HepG2 (cell line): ENCODE measurements at regions not wholly inside any gene's neighbourhood (a gene's known extent, or its start where the extent isn't known, plus 50 kb on each side); places are given as distances from the start of the nearest gene placed in this dataset.

ENCODE experiments used
- ATAC-seq: fragments of 200-7000 bp; cut with Tn5 transposase; 3 replicates; pipeline ENCODE4 v1.9.1; 2020; ENCODE audit warnings: mild to moderate bottlenecking, moderate library complexity
- BruUV-seq: library from RNA; stranded (reverse); fragments of 400-500 nt; replicated peaks from 2 replicates; lab custom pipeline; 2021; lab: Mats Ljungman, UMichigan
- CTCF ChIA-PET: fragments of 300-600 bp; formaldehyde crosslinking; extraction: SDS; loops from one replicate; lab custom pipeline; 2021; ENCODE audit warnings: low total read pairs, inconsistent platforms, low intra/inter-chr PET ratio; lab: Yijun Ruan, JAX
- POLR2A ChIA-PET: fragments of 350-600 bp; sonication (Branson Sonifier 250); formaldehyde crosslinking; loops from one replicate; lab custom pipeline; 2020; ENCODE audit warnings: antibody characterized with exemption, inconsistent platforms; lab: Yijun Ruan, JAX
- DNase-seq: peaks from one replicate; pipeline ENCODE4 v3.0.0-alpha.2; 2015; ENCODE audit warnings: low spot score
- FAIRE-seq: peaks from 3 replicates; lab custom pipeline; 2011; peaks lifted over from hg19 to GRCh38; lab: Jason Lieb, UNC
- H2AFZ ChIP-seq: one replicate; pipeline ENCODE4 v1.6.1; 2011; ENCODE audit warnings: low read length, inconsistent platforms
- H3K27ac ChIP-seq: fragments of 300-600 bp; 3 replicates; pipeline ENCODE4 v1.8.0; 2011; ENCODE audit warnings: mixed run types, mild to moderate bottlenecking, mixed read lengths, low read length, inconsistent platforms; ENCODE audit not compliant: insufficient read depth; ENCODE audit errors: extremely low read length
- H3K27me3 ChIP-seq, 2 experiments: fragments of 200-600 bp in 1 of 2; 2 replicates in 1 of 2; 3 replicates in 1 of 2; pipeline versions ENCODE4 v1.6.0 to v1.8.0; 2011; ENCODE audit warnings: low read length in 2 of 2, mild to moderate bottlenecking in 2 of 2, moderate library complexity in 2 of 2, inconsistent platforms in 1 of 2; ENCODE audit not compliant: insufficient read depth in 2 of 2, control insufficient read depth in 1 of 2
- H3K36me3 ChIP-seq, 2 experiments: fragments of 200-600 bp in 1 of 2; replicated peaks in 1 of 2; 2 replicates in 1 of 2; 3 replicates in 1 of 2; pipeline versions ENCODE4 v1.5.1 to v1.8.0; 2011; ENCODE audit warnings: low read length in 2 of 2, inconsistent platforms in 1 of 2; ENCODE audit not compliant: insufficient read depth in 2 of 2, control insufficient read depth in 1 of 2
- H3K4me1 ChIP-seq: 2 replicates; pipeline ENCODE4 v1.5.1; 2012; ENCODE audit warnings: low read length, inconsistent platforms; ENCODE audit not compliant: insufficient read depth
- H3K4me2 ChIP-seq: 2 replicates; pipeline ENCODE4 v1.6.0; 2011; ENCODE audit warnings: low read depth, low read length, inconsistent platforms
- H3K4me3 ChIP-seq, 3 experiments: fragments of 200-600 bp in 1 of 3; sonication (generic), shearing (Covaris generic) in 1 of 3; replicated peaks in 1 of 3; 2 replicates each; pipeline ENCODE4 v1.5.1; 2011 to 2016; ENCODE audit warnings: low read length in 3 of 3, inconsistent platforms in 2 of 3, low read depth in 2 of 3, mild to moderate bottlenecking in 2 of 3, control low read depth in 1 of 3, mixed read lengths in 1 of 3; ENCODE audit not compliant: insufficient read depth in 1 of 3
- H3K79me2 ChIP-seq: one replicate; pipeline ENCODE4 v1.6.1; 2011; ENCODE audit warnings: low read length, inconsistent platforms; ENCODE audit not compliant: insufficient read depth
- H3K9ac ChIP-seq: 2 replicates; pipeline ENCODE4 v1.6.0; 2011; ENCODE audit warnings: mild to moderate bottlenecking, low read depth, low read length, inconsistent platforms; ENCODE audit not compliant: insufficient read depth
- H3K9me3 ChIP-seq: 2 replicates; pipeline ENCODE4 v1.5.1; 2012; ENCODE audit warnings: mild to moderate bottlenecking, low read length
- H4K20me1 ChIP-seq: 2 replicates; pipeline ENCODE4 v1.6.0; 2011; ENCODE audit warnings: inconsistent platforms, mild to moderate bottlenecking, low read length, moderate library complexity; ENCODE audit not compliant: insufficient read depth
- CEBPB ChIP-seq: IDR thresholded peaks from 2 replicates; pipeline ENCODE4 v1.6.1; 2011; ENCODE audit warnings: low read depth, low read length, improper control_type of control experiment, borderline replicate concordance
- IKZF5 ChIP-seq: IDR thresholded peaks from 2 replicates; pipeline ENCODE4 v1.6.1; 2018; ENCODE audit warnings: missing genetic modification reagents, mild to moderate bottlenecking, missing compliant biosample characterization
- MAZ ChIP-seq, 2 experiments: sonication (generic) in 1 of 2; formaldehyde crosslinking in 1 of 2; IDR thresholded peaks; 2 replicates each; pipeline versions ENCODE4 v1.5.0 to v1.6.1; 2012 to 2020; ENCODE audit warnings: low read depth in 2 of 2, mild to moderate bottlenecking in 2 of 2, borderline replicate concordance in 1 of 2, improper control_type of control experiment in 1 of 2, low read length in 1 of 2, missing genetic modification reagents in 1 of 2, moderate library complexity in 1 of 2
- NR2C2 ChIP-seq: sonication (generic); formaldehyde crosslinking; IDR thresholded peaks from 2 replicates; pipeline ENCODE4 v1.4.0; 2020; ENCODE audit warnings: missing genetic modification reagents, mild to moderate bottlenecking, moderate library complexity, borderline replicate concordance
- PRDM15 ChIP-seq: sonication (generic); formaldehyde crosslinking; IDR thresholded peaks from 2 replicates; pipeline ENCODE4 v1.4.0; 2020; ENCODE audit warnings: missing genetic modification reagents
- XBP1 ChIP-seq: sonication (generic); formaldehyde crosslinking; IDR thresholded peaks from 2 replicates; pipeline ENCODE4 v1.5.0; 2020; ENCODE audit warnings: missing genetic modification reagents
- ZBTB20 ChIP-seq: sonication (generic); formaldehyde crosslinking; IDR thresholded peaks from 2 replicates; pipeline ENCODE4 v1.8.1; 2023; ENCODE audit warnings: missing genetic modification reagents, low read depth, mild to moderate bottlenecking, borderline replicate concordance
- ZNF780A ChIP-seq: sonication (generic); formaldehyde crosslinking; IDR thresholded peaks from 2 replicates; pipeline ENCODE4 v1.8.0; 2022; ENCODE audit warnings: mild to moderate bottlenecking, missing genetic modification reagents, moderate library complexity
- WGBS: methylation state at CpG from one replicate; pipeline ENCODE4 v1.1.6; 2017; ENCODE audit warnings: low lambda C conversion rate; 5-methylcytosine and 5-hydroxymethylcytosine counted together
- in situ Hi-C: cut with HindIII; loops from 2 replicates; pipeline ENCODE4 v1.10.0; 2017; ENCODE audit warnings: low pct_unique_long_range_greater_than_20kb; ENCODE audit not compliant: extremely low pct_ligation_motif_present
- intact Hi-C: fragments of 100-400 bp; cut with micrococcal nuclease; formaldehyde crosslinking; loops from one replicate; pipeline ENCODE4 v1.10.0; 2022; ENCODE audit not compliant: unreplicated experiment
- TF ChIP-seq, protein P1 (sequence below): sonication (generic); formaldehyde crosslinking; IDR thresholded peaks from 2 replicates; pipeline ENCODE4 v1.4.0; 2020; ENCODE audit warnings: missing genetic modification reagents, mild to moderate bottlenecking, borderline replicate concordance

DNA sequence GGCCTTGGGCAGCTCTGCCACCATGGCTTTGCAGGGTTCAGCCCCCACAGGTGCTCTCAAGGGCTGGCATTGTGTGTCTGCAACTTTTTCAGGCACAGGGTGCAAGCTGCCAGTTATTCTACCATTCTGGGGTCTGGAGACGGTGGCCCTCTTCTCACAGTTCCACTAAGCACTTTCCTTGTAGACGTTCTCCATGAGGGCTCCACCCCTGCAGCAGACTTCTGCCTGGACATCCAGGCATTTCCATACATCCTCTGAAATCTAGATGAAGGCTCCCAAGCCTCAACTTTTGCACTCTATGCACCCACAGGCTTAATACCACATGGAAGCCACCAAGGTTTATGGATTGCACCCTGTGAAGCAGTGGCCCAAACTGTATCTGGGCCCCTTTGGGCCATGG, 91.0 kb upstream of the RND3 start:
- BruUV-seq = no TSS peak
- no peaks in the 10 kb centered on the region for H3K27me3 ChIP-seq
- H3K36me3 ChIP-seq = no peaks in the 10 kb centered on the region
- WGBS = 13% methylated on average over 1 of the region's 2 CpGs
- H2AFZ ChIP-seq = no peak overlapping the region
- H3K27ac ChIP-seq = no peak overlapping the region
- no peak overlapping the region for H3K4me2 ChIP-seq
- ATAC-seq (no peak), FAIRE-seq (no peak), DNase-seq (no peak)
- no peaks in the 10 kb centered on the region for H4K20me1 ChIP-seq
- ChIA-PET CTCF (no interaction called here), POLR2A (no interaction called here)
- no peaks in the 10 kb centered on the region for H3K79me2 ChIP-seq
- TF ChIP-seq MAZ (IDR thresholded peaks at IDR 0.05; ENCODE audit: borderline replicate concordance, low read depth, low read length) (no peak), MAZ (CRISPR knock-in tag; IDR thresholded peaks at IDR 0.05; ENCODE audit: low read depth) (no peak)
- H3K4me3 ChIP-seq = no peak overlapping the region
- in situ Hi-C loops (no loop called here), intact Hi-C loops (no loop called here)
- no peaks in the 10 kb centered on the region for H3K4me1 ChIP-seq
- H3K9me3 ChIP-seq = peaks cover 26% of the 10 kb centered on the region
- no peak overlapping the region for H3K9ac ChIP-seq

DNA sequence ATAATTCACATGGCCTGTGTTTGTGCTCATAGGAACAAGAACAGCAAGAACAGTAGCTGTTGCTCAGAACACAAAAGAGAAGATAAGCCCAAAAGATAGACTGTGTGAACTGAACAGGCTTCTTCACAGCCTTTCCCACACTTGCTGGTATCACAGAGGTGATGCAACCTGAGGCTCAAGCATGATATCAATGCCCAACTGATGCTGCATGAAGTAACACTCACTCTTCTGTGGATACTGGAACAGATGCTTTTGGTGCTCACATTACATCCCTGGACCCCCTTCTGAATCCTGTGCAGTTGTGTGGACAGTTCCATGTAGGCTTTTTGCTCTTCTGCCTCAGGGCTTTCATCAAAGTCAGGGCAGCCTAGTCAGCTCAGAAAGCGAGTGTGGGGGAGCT, 88.4 kb upstream of the RND3 start:
- no peaks in the 10 kb centered on the region for H3K36me3 ChIP-seq
- no peak for FAIRE-seq
- in situ Hi-C loops (no loop called here), intact Hi-C loops (no loop called here)
- no peak for DNase-seq
- WGBS = 5% methylated on average over 1 of the region's 1 CpG
- H2AFZ ChIP-seq = no peak overlapping the region
- no peaks in the 10 kb centered on the region for H3K4me1 ChIP-seq
- POLR2A ChIA-PET = no interaction called here
- no peak overlapping the region for H3K4me3 ChIP-seq
- CTCF ChIA-PET = no interaction called here
- H3K9ac ChIP-seq = no peak overlapping the region
- H3K27ac ChIP-seq = no peak overlapping the region
- H3K79me2 ChIP-seq = no peaks in the 10 kb centered on the region
- TF ChIP-seq PRDM15 = no peak
- no peak for TF ChIP-seq XBP1 (CRISPR knock-in tag)
- no peak for TF ChIP-seq NR2C2 (CRISPR knock-in tag)
- no peak for TF ChIP-seq IKZF5 (CRISPR knock-in tag)
- TF ChIP-seq ZNF780A (CRISPR knock-in tag) = no peak
- TF ChIP-seq, protein P1, sequence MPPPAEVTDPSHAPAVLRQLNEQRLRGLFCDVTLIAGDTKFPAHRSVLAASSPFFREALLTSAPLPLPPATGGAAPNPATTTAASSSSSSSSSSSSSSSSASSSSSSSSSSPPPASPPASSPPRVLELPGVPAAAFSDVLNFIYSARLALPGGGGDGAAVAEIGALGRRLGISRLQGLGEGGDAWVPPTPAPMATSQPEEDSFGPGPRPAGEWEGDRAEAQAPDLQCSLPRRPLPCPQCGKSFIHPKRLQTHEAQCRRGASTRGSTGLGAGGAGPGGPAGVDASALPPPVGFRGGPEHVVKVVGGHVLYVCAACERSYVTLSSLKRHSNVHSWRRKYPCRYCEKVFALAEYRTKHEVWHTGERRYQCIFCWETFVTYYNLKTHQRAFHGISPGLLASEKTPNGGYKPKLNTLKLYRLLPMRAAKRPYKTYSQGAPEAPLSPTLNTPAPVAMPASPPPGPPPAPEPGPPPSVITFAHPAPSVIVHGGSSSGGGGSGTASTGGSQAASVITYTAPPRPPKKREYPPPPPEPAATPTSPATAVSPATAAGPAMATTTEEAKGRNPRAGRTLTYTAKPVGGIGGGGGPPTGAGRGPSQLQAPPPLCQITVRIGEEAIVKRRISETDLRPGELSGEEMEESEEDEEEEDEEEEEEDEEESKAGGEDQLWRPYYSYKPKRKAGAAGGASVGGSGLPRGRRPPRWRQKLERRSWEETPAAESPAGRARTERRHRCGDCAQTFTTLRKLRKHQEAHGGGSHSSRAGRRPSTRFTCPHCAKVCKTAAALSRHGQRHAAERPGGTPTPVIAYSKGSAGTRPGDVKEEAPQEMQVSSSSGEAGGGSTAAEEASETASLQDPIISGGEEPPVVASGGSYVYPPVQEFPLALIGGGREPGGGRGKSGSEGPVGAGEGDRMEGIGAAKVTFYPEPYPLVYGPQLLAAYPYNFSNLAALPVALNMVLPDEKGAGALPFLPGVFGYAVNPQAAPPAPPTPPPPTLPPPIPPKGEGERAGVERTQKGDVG = no peak
- TF ChIP-seq ZBTB20 = no peak
- peak; percentile 41; the same call in 1 of the 2 replicates for TF ChIP-seq CEBPB
- TF ChIP-seq, all 625 proteins: peak for 1
- peaks cover 26% of the 10 kb centered on the region for H3K9me3 ChIP-seq
- H3K4me2 ChIP-seq = no peak overlapping the region
- no peak for ATAC-seq
- no TSS peak for BruUV-seq
- H4K20me1 ChIP-seq = no peaks in the 10 kb centered on the region
- H3K27me3 ChIP-seq = no peaks in the 10 kb centered on the region
